H9 (cell line): ENCODE measurements at regions not wholly inside any gene's neighbourhood (a gene's known extent, or its start where the extent isn't known, plus 50 kb on each side); places are given as distances from the start of the nearest gene placed in this dataset.

Experiments used
- DNase-seq: peaks from one replicate; pipeline ENCODE4 v3.0.0-alpha.2; 2017
- H2AFZ ChIP-seq: one replicate; pipeline ENCODE4 v1.6.1; 2013; ENCODE audit warnings: mild to moderate bottlenecking, low read length, control low read depth, moderate library complexity
- H2AK5ac ChIP-seq: 2 replicates; pipeline ENCODE4 v1.6.1; 2013; ENCODE audit warnings: low read length, control low read depth, mixed read lengths; ENCODE audit not compliant: insufficient read length
- H2BK120ac ChIP-seq: one replicate; pipeline ENCODE4 v1.6.1; 2013; ENCODE audit warnings: low read depth, mild to moderate bottlenecking, low read length, control low read depth, inconsistent platforms; ENCODE audit not compliant: poor library complexity, severe bottlenecking
- H2BK12ac ChIP-seq: 2 replicates; pipeline ENCODE4 v1.6.1; 2013; ENCODE audit warnings: low read length, control low read depth, mixed read lengths, low read depth; ENCODE audit not compliant: insufficient read length
- H2BK15ac ChIP-seq: 2 replicates; pipeline ENCODE4 v1.6.1; 2013; ENCODE audit warnings: low read depth, low read length, control low read depth
- H2BK20ac ChIP-seq: one replicate; pipeline ENCODE4 v1.6.1; 2013; ENCODE audit warnings: low read depth, mild to moderate bottlenecking, low read length, control low read depth, inconsistent platforms; ENCODE audit not compliant: poor library complexity, severe bottlenecking
- H2BK5ac ChIP-seq: 2 replicates; pipeline ENCODE4 v1.6.1; 2013; ENCODE audit warnings: low read length, control low read depth, mixed read lengths; ENCODE audit not compliant: insufficient read length
- H3K14ac ChIP-seq: 2 replicates; pipeline ENCODE4 v1.6.1; 2013; ENCODE audit warnings: low read length, control low read depth; ENCODE audit not compliant: insufficient read depth
- H3K18ac ChIP-seq: 2 replicates; pipeline ENCODE4 v1.6.1; 2013; ENCODE audit warnings: low read depth, mild to moderate bottlenecking, mixed read lengths, low read length, control low read depth; ENCODE audit not compliant: insufficient read length
- H3K23ac ChIP-seq: 2 replicates; pipeline ENCODE4 v1.6.1; 2013; ENCODE audit warnings: low read length, control low read depth, mixed read lengths, low read depth; ENCODE audit not compliant: insufficient read length
- H3K23me2 ChIP-seq: 2 replicates; pipeline ENCODE4 v1.6.1; 2013; ENCODE audit warnings: low read depth, mild to moderate bottlenecking, mixed read lengths, low read length, control low read depth; ENCODE audit not compliant: insufficient read length, poor library complexity, severe bottlenecking
- H3K27ac ChIP-seq: 2 replicates; pipeline ENCODE4 v1.5.1; 2013; ENCODE audit warnings: low read length, control low read depth, mixed read lengths, low read depth; ENCODE audit not compliant: insufficient read length
- H3K27me3 ChIP-seq: 2 replicates; pipeline ENCODE4 v1.6.1; 2013; ENCODE audit warnings: low read length, control low read depth, inconsistent platforms; ENCODE audit not compliant: insufficient read depth
- H3K4ac ChIP-seq: 2 replicates; pipeline ENCODE4 v1.6.1; 2013; ENCODE audit warnings: low read depth, mild to moderate bottlenecking, control low read depth, inconsistent platforms, low read length, moderate library complexity
- H3K4me1 ChIP-seq: 2 replicates; pipeline ENCODE4 v1.6.1; 2013; ENCODE audit warnings: low read length, control low read depth, inconsistent platforms; ENCODE audit not compliant: insufficient read depth
- H3K4me2 ChIP-seq: 2 replicates; pipeline ENCODE4 v1.6.1; 2013; ENCODE audit warnings: low read length, control low read depth, mixed read lengths; ENCODE audit not compliant: insufficient read length, insufficient read depth
- H3K56ac ChIP-seq: 2 replicates; pipeline ENCODE4 v1.6.1; 2013; ENCODE audit warnings: low read depth, mild to moderate bottlenecking, mixed read lengths, low read length, control low read depth; ENCODE audit not compliant: insufficient read length
- H3K79me1 ChIP-seq: 2 replicates; pipeline ENCODE4 v1.6.1; 2013; ENCODE audit warnings: low read depth, mild to moderate bottlenecking, moderate library complexity, low read length, control low read depth, inconsistent platforms; ENCODE audit not compliant: insufficient read depth, poor library complexity, severe bottlenecking
- H3K79me2 ChIP-seq: 2 replicates; pipeline ENCODE4 v1.6.1; 2013; ENCODE audit warnings: low read length, control low read depth, inconsistent platforms; ENCODE audit not compliant: insufficient read depth
- H3K9ac ChIP-seq: 2 replicates; pipeline ENCODE4 v1.6.1; 2013; ENCODE audit warnings: low read length, control low read depth, mixed read lengths; ENCODE audit not compliant: insufficient read length; ENCODE audit errors: extremely low read depth
- H3K9me3 ChIP-seq: one replicate; pipeline ENCODE4 v1.6.1; 2013; ENCODE audit warnings: low read depth, low read length, inconsistent platforms; ENCODE audit not compliant: control insufficient read depth
- H3T11ph ChIP-seq: one replicate; pipeline ENCODE4 v1.6.1; 2013; ENCODE audit warnings: mild to moderate bottlenecking, low read length, control low read depth, inconsistent platforms
- H4K20me1 ChIP-seq: one replicate; pipeline ENCODE4 v1.6.1; 2013; ENCODE audit not compliant: control insufficient read depth, insufficient read length, insufficient read depth
- H4K5ac ChIP-seq: 2 replicates; pipeline ENCODE4 v1.6.1; 2013; ENCODE audit warnings: low read depth, mild to moderate bottlenecking, mixed read lengths, low read length, control low read depth; ENCODE audit not compliant: insufficient read length
- H4K8ac ChIP-seq: replicated peaks from 2 replicates; pipeline ENCODE4 v1.6.1; 2013; ENCODE audit warnings: low read length, control low read depth, mixed read lengths, low read depth; ENCODE audit not compliant: insufficient read length
- H4K91ac ChIP-seq: 2 replicates; pipeline ENCODE4 v1.6.1; 2013; ENCODE audit warnings: low read depth, mild to moderate bottlenecking, moderate library complexity, mixed read lengths, low read length, control low read depth; ENCODE audit not compliant: insufficient read length
- H3K27ac Mint-ChIP-seq, 3 experiments: 2 replicates in 2 of 3; 3 replicates in 1 of 3; pipeline ENCODE4 v1.8.0; 2020 to 2021; ENCODE audit warnings: mixed read lengths in 3 of 3, mild to moderate bottlenecking in 1 of 3, moderate library complexity in 1 of 3
- H3K27me3 Mint-ChIP-seq: 2 replicates; pipeline ENCODE4 v1.8.0; 2021; ENCODE audit warnings: low read depth, mild to moderate bottlenecking, moderate library complexity, mixed read lengths
- H3K36me3 Mint-ChIP-seq, 3 experiments: 2 replicates in 2 of 3; 3 replicates in 1 of 3; pipeline ENCODE4 v1.8.0; 2020 to 2021; ENCODE audit warnings: low read depth in 3 of 3, mixed read lengths in 3 of 3; ENCODE audit not compliant: insufficient read depth in 1 of 3
- H3K4me1 Mint-ChIP-seq, 2 experiments: 2 replicates each; pipeline ENCODE4 v1.8.0; 2020; ENCODE audit warnings: mixed read lengths in 2 of 2
- H3K4me3 Mint-ChIP-seq, 2 experiments: 2 replicates in 1 of 2; 3 replicates in 1 of 2; pipeline ENCODE4 v1.8.0; 2020 to 2021; ENCODE audit warnings: mild to moderate bottlenecking in 2 of 2, mixed read lengths in 2 of 2, moderate library complexity in 1 of 2
- H3K9me3 Mint-ChIP-seq, 2 experiments: 2 replicates in 1 of 2; 3 replicates in 1 of 2; pipeline ENCODE4 v1.8.0; 2020; ENCODE audit warnings: mild to moderate bottlenecking in 2 of 2, mixed read lengths in 2 of 2, moderate library complexity in 1 of 2
- WGBS: extraction: QIAGEN DNeasy Blood & Tissue Kit; methylation state at CpG from one replicate; pipeline ENCODE4 v1.1.7; 2013; ENCODE audit warnings: missing lambda C conversion rate, low lambda C conversion rate, mixed read lengths; ENCODE audit not compliant: insufficient read length; ENCODE audit errors: extremely low coverage; 5-methylcytosine and 5-hydroxymethylcytosine counted together
- TF ChIP-seq, protein P1 (sequence below): fragments of 200-600 bp; sonication (generic); conservative IDR thresholded peaks from 3 replicates; pipeline ENCODE4 v1.8.0; 2021; ENCODE audit warnings: antibody characterized with exemption, mild to moderate bottlenecking

DNA sequence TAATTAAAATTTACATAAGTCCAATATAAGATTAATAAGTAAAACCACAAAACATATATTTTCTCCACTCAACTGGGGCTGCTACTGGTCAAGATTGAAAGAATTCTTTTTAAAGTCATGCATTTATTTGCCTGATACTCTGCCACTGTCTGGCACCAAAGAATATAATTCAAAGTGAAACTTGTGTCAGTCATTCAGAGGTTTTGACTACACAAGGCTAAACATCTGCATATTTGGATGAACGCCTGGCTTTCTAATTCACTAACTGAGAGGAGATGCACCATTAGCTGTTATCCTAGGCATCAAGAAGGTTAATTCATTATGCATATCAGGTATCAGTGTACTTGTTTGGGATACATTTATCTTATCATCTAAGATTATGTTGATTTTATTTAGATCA lies 598.5 kb downstream of the CENPC start:
- H4K91ac ChIP-seq: no peak overlapping the region
- H2AK5ac ChIP-seq: no peak overlapping the region
- Mint-ChIP-seq H3K27ac (no peak overlapping the region), H3K9me3 (no peaks in the 10 kb centered on the region; a peak in 1 of 5 replicates), H3K36me3 (no peaks in the 10 kb centered on the region), H3K4me3 (no peak overlapping the region), H3K4me1 (peaks cover 15 to 16% of the 10 kb centered on the region in 2 experiments), H3K27me3 (no peaks in the 10 kb centered on the region; the same call in 1 of the 2 replicates)
- TF ChIP-seq, protein P1, sequence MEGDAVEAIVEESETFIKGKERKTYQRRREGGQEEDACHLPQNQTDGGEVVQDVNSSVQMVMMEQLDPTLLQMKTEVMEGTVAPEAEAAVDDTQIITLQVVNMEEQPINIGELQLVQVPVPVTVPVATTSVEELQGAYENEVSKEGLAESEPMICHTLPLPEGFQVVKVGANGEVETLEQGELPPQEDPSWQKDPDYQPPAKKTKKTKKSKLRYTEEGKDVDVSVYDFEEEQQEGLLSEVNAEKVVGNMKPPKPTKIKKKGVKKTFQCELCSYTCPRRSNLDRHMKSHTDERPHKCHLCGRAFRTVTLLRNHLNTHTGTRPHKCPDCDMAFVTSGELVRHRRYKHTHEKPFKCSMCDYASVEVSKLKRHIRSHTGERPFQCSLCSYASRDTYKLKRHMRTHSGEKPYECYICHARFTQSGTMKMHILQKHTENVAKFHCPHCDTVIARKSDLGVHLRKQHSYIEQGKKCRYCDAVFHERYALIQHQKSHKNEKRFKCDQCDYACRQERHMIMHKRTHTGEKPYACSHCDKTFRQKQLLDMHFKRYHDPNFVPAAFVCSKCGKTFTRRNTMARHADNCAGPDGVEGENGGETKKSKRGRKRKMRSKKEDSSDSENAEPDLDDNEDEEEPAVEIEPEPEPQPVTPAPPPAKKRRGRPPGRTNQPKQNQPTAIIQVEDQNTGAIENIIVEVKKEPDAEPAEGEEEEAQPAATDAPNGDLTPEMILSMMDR: no peak
- H3K23me2 ChIP-seq: no peaks in the 10 kb centered on the region
- H3K27me3 ChIP-seq: no peaks in the 10 kb centered on the region
- no peak overlapping the region for H4K8ac ChIP-seq
- H3K23ac ChIP-seq: no peak overlapping the region
- no peaks in the 10 kb centered on the region for H4K20me1 ChIP-seq
- H4K5ac ChIP-seq: no peak overlapping the region
- WGBS: no CpG with 5 or more reads among the region's 1 CpG
- H2BK5ac ChIP-seq: no peak overlapping the region
- H3K79me1 ChIP-seq: no peaks in the 10 kb centered on the region
- no peak overlapping the region for H3K14ac ChIP-seq
- H2BK12ac ChIP-seq: no peak overlapping the region
- H2BK15ac ChIP-seq: no peak overlapping the region
- H3K4ac ChIP-seq: no peak overlapping the region
- no peak overlapping the region for H3K27ac ChIP-seq
- H3K4me1 ChIP-seq: peaks cover 2% of the 10 kb centered on the region; the same call in 1 of the 2 replicates
- H3K79me2 ChIP-seq: no peaks in the 10 kb centered on the region
- no peak for DNase-seq
- no peak overlapping the region for H3T11ph ChIP-seq
- no peak overlapping the region for H3K18ac ChIP-seq
- H3K4me2 ChIP-seq: no peak overlapping the region
- no peak overlapping the region for H3K9ac ChIP-seq
- H3K9me3 ChIP-seq: no peaks in the 10 kb centered on the region
- no peak overlapping the region for H2BK120ac ChIP-seq
- no peak overlapping the region for H2BK20ac ChIP-seq
- H3K56ac ChIP-seq: no peak overlapping the region
- no peak overlapping the region for H2AFZ ChIP-seq
